Colonic mucosa (tissue), 4 donors: ENCODE measurements at regions not wholly inside any gene's neighbourhood (a gene's known extent, or its start where the extent isn't known, plus 50 kb on each side); places are given as distances from the start of the nearest gene placed in this dataset.

Source experiments
- DNase-seq: peaks from one replicate; pipeline ENCODE4 v3.0.0-alpha.2; 2020
- H3K27ac ChIP-seq: fragments of 200-600 bp; one replicate; pipeline ENCODE4 v1.8.0; 2021
- H3K27me3 ChIP-seq: fragments of 200-600 bp; one replicate; pipeline ENCODE4 v1.8.0; 2021
- H3K36me3 ChIP-seq: fragments of 200-600 bp; one replicate; pipeline ENCODE4 v1.8.0; 2021
- H3K4me1 ChIP-seq: fragments of 200-600 bp; one replicate; pipeline ENCODE4 v1.8.0; 2021; ENCODE audit warnings: mild to moderate bottlenecking
- H3K4me3 ChIP-seq: fragments of 200-600 bp; one replicate; pipeline ENCODE4 v1.8.0; 2021
- H3K9ac ChIP-seq, 2 donors: one replicate each; pipeline ENCODE4 v1.7.0; 2013; ENCODE audit warnings: control low read depth in 2 of 2, low read depth in 2 of 2, low read length in 2 of 2
- H3K9me3 ChIP-seq: fragments of 200-600 bp; one replicate; pipeline ENCODE4 v1.8.0; 2021
- intact Hi-C: fragments of 100-400 bp; cut with DNase I; formaldehyde crosslinking; loops from one replicate; pipeline ENCODE4 v1.14.1; 2022
- TF ChIP-seq, protein P1 (sequence below): fragments of 200-600 bp; IDR thresholded peaks from one replicate; pipeline ENCODE4 v1.8.0; 2022; ENCODE audit warnings: antibody characterized with exemption, mild to moderate bottlenecking
- donor health status: healthy.
- donor health status: DM: no; HTN: no; CAD: no.
- donor health status: DM: no; HTN: no; CAD: no.

DNA sequence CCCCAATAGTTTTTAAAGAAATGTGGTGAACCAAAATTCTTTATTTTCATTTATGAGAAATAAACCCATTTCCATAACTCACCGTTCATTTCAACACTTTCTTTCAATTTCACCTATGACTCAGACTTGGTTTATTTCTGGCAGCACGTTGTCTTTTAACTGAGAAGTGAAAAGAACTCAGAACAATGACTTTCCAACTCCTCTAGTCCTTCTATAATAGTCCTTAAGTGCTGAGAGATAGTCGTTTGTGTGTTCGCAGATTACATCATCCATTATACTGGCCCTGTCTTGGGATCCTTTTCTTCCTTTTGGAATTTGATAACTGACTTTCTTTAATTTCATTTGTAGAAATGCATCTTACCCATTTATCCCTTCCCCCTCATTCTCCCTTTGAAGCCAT is 113.6 kb downstream of the GLUD2 start:
- Histone ChIP-seq H3K9me3 (no peaks in the 10 kb centered on the region), H3K4me3 (no peak overlapping the region), H3K27ac (no peak overlapping the region), H3K9ac (no peak overlapping the region), H3K27me3 (no peaks in the 10 kb centered on the region), H3K4me1 (no peaks in the 10 kb centered on the region), H3K36me3 (no peaks in the 10 kb centered on the region)
- intact Hi-C loops = no loop called here
- no peak for DNase-seq
- TF ChIP-seq, protein P1, sequence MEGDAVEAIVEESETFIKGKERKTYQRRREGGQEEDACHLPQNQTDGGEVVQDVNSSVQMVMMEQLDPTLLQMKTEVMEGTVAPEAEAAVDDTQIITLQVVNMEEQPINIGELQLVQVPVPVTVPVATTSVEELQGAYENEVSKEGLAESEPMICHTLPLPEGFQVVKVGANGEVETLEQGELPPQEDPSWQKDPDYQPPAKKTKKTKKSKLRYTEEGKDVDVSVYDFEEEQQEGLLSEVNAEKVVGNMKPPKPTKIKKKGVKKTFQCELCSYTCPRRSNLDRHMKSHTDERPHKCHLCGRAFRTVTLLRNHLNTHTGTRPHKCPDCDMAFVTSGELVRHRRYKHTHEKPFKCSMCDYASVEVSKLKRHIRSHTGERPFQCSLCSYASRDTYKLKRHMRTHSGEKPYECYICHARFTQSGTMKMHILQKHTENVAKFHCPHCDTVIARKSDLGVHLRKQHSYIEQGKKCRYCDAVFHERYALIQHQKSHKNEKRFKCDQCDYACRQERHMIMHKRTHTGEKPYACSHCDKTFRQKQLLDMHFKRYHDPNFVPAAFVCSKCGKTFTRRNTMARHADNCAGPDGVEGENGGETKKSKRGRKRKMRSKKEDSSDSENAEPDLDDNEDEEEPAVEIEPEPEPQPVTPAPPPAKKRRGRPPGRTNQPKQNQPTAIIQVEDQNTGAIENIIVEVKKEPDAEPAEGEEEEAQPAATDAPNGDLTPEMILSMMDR = no peak

DNA sequence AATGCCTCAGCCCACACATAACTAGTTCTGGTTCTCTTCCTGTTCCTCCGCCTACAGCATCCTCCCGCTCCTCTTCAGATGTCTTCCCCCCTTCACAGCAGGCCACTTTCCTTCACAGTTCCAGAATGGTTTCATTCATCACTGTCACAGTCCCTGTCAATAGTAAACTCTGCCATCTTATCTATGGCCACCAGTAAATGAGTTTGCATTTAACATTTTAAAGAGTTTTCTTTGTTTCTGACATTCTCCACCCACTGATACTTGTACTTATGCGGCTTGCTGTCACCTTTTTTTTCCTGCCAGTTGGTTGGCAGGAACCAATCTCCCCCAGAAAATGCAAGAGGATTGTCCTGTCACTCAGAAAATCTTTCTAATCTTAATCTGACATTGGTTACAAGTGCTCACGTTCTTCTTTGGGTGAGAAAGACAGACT is 114.1 kb downstream of the GLUD2 start:
- TF ChIP-seq, protein P1 = no peak
- intact Hi-C loops = no loop called here
- Histone ChIP-seq H3K27me3 (no peaks in the 10 kb centered on the region), H3K9ac (no peak overlapping the region), H3K27ac (no peak overlapping the region), H3K36me3 (no peaks in the 10 kb centered on the region), H3K4me1 (no peaks in the 10 kb centered on the region), H3K4me3 (no peak overlapping the region), H3K9me3 (no peaks in the 10 kb centered on the region)
- no peak for DNase-seq

DNA sequence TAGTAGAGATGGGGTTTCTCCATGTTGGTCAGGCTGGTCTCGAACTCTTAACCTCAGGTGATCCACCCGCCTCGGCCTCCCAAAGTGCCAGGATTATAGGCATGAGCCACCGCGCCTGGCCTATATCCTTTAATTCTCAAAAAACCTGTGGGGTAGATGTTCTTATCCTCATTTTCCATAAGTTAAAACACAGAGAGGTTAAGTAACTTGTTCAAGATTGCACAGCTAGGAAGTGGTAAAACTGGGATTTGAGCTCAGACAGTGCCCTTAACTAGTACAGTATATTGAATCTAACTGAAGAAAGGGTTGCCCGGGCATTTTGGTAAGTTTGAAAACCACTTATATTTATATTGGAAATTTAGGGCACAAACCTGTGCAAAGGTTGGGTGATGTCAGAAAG is 116.0 kb downstream of the GLUD2 start:
- intact Hi-C loops = no loop called here
- no peaks in the 10 kb centered on the region for H3K4me1 ChIP-seq
- DNase-seq = no peak
- no peak overlapping the region for H3K27ac ChIP-seq
- H3K9ac ChIP-seq = no peak overlapping the region
- no peaks in the 10 kb centered on the region for H3K9me3 ChIP-seq
- no peak overlapping the region for H3K4me3 ChIP-seq
- no peaks in the 10 kb centered on the region for H3K27me3 ChIP-seq
- H3K36me3 ChIP-seq = no peaks in the 10 kb centered on the region
- TF ChIP-seq, protein P1 = no peak

DNA sequence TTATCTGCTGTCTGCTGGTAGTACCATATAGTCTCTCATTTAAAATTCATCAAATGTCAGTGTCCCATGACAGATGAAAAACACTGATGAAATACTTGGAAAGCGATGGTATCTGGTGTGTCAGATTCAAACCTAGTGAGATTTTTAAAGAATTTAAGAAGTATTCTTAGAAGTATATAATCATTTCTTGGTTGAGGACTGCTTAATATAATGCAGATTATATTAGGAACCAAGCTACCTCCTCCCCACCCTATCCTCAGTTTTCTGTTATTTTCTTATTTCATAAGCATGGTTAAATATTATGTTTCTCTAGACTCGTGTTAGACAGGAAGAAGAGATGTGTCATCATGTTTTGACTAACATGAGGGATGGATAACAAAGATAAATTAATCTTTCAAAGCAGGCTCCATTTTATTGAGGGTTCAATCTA is 118.5 kb downstream of the GLUD2 start:
- intact Hi-C loops = no loop called here
- Histone ChIP-seq H3K4me3 (no peak overlapping the region), H3K9me3 (no peaks in the 10 kb centered on the region), H3K27me3 (no peaks in the 10 kb centered on the region), H3K4me1 (no peaks in the 10 kb centered on the region), H3K36me3 (no peaks in the 10 kb centered on the region), H3K9ac (no peak overlapping the region), H3K27ac (no peak overlapping the region)
- TF ChIP-seq, protein P1 = no peak
- DNase-seq = no peak

DNA sequence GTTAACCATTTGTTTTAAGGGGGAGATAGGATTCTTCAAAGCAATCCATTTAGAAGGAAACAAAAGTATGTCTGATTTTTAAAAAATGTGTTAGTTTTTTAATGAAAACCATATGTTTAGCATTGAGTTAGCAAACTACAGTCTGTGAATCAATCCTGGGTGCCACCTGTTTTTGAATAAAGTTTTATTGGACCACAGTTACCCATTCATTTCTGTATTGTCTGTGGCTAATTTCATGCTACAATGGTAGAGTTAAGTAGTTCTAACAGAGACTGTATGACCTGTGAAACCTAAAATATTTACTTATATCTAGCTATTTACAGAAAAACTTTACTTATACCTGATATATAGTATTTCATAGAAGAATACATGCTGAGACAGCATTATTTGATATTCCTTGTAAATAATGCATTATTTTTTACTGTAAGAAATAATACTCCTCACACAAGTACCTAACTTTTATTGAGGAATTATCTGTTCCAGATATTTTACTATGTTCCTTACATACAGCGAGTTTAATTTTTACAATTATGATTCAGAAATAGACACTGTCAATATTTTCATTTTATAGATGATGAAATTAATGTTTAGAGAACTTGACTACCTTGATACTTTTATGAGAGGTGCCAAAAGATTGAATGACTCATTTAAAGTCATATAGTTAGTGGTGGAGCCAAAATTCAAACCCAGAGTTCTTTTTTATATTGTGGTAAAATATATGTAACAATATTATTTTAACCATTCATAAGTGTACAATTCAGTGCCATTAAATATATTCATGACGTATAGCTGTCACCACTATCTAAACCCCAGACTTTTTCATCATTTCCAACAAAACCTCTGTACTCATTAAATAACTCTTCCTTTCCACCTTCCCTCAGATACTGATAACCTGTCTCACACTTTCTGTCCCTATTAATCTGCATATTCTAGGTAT is 122.0 kb downstream of the GLUD2 start:
- no peak overlapping the region for H3K9ac ChIP-seq
- intact Hi-C loops = no loop called here

More for the DNA sequence above, 122.0 kb downstream of the GLUD2 start:
- Histone ChIP-seq H3K9me3 (no peaks in the 10 kb centered on the region), H3K27me3 (no peaks in the 10 kb centered on the region), H3K36me3 (no peaks in the 10 kb centered on the region), H3K27ac (no peak overlapping the region), H3K4me3 (no peak overlapping the region), H3K4me1 (no peaks in the 10 kb centered on the region)
- TF ChIP-seq, protein P1 = no peak
- DNase-seq = no peak
